ENCODE measurements at regions not wholly inside any gene's neighbourhood (a gene's known extent, or its start where the extent isn't known, plus 50 kb on each side); places are given as distances from the start of the nearest gene placed in this dataset.

DNA sequence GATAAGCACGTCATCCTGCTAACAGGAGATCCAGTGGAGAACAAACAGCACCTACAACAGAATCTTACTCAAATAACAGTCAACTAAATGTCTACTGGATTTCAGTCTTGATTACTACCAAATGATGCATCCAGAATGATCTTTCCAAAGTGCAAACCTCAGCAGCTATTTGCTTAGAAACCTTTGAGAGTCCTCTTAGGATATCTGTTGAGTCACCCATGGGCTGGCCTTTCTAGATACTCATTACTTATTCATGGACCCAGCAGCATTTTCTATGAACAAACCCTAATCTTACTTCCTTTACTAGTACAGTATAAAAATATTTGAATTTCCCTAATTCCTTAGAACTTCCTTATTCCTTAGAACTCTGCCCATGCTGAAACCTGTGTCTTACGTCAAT, 118.5 kb upstream of the PABPC4L start:
- Histone ChIP-seq H3K4me1 (ENCODE audit: control insufficient read depth in 1 of 2, low read depth in 2 of 2) (no peaks in the 10 kb centered on the region), H3K27me3 (replicated peaks; ENCODE audit: insufficient read depth) (no peaks in the 10 kb centered on the region), H3K27ac (no peak overlapping the region), H3K9me3 (no peaks in the 10 kb centered on the region), H3K4me3 (no peak overlapping the region), H3K36me3 (no peaks in the 10 kb centered on the region)
- TF ChIP-seq, protein P1, sequence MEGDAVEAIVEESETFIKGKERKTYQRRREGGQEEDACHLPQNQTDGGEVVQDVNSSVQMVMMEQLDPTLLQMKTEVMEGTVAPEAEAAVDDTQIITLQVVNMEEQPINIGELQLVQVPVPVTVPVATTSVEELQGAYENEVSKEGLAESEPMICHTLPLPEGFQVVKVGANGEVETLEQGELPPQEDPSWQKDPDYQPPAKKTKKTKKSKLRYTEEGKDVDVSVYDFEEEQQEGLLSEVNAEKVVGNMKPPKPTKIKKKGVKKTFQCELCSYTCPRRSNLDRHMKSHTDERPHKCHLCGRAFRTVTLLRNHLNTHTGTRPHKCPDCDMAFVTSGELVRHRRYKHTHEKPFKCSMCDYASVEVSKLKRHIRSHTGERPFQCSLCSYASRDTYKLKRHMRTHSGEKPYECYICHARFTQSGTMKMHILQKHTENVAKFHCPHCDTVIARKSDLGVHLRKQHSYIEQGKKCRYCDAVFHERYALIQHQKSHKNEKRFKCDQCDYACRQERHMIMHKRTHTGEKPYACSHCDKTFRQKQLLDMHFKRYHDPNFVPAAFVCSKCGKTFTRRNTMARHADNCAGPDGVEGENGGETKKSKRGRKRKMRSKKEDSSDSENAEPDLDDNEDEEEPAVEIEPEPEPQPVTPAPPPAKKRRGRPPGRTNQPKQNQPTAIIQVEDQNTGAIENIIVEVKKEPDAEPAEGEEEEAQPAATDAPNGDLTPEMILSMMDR (IDR thresholded peaks at IDR 0.05), result no peak
- DNase-seq (ENCODE audit: low spot score), result no peak
- ATAC-seq (ENCODE audit: insufficient number of reproducible peaks, low FRiP score, low read depth), result no peak

GRCh38 chr4:134313591-134313990, 112.0 kb upstream of the PABPC4L start:
- peaks cover 3 to 6% of the 10 kb centered on the region in 2 donors for H3K4me1 ChIP-seq (ENCODE audit: control insufficient read depth in 1 of 2, low read depth in 2 of 2)
- no peak overlapping the region for H3K4me3 ChIP-seq
- no peaks in the 10 kb centered on the region for H3K27me3 ChIP-seq (replicated peaks; ENCODE audit: insufficient read depth)
- H3K27ac ChIP-seq, result peak overlapping the region in 1 of 2 donors; percentile 50
- no peaks in the 10 kb centered on the region for H3K36me3 ChIP-seq
- no peak for ATAC-seq (ENCODE audit: insufficient number of reproducible peaks, low FRiP score, low read depth)
- no peak for DNase-seq (ENCODE audit: low spot score)
- no peaks in the 10 kb centered on the region for H3K9me3 ChIP-seq
- TF ChIP-seq, protein P1 (IDR thresholded peaks at IDR 0.05), result no peak

GRCh38 chr4:134309715-134310114, 108.1 kb upstream of the PABPC4L start:
- H3K4me1 ChIP-seq (ENCODE audit: control insufficient read depth in 1 of 2, low read depth in 2 of 2), result peaks cover 3 to 4% of the 10 kb centered on the region in 2 donors
- no peaks in the 10 kb centered on the region for H3K9me3 ChIP-seq
- TF ChIP-seq, protein P1 (IDR thresholded peaks at IDR 0.05), result no peak
- H3K27me3 ChIP-seq (replicated peaks; ENCODE audit: insufficient read depth), result no peaks in the 10 kb centered on the region
- DNase-seq (ENCODE audit: low spot score), result no peak
- no peak for ATAC-seq (ENCODE audit: insufficient number of reproducible peaks, low FRiP score, low read depth)
- H3K36me3 ChIP-seq, result no peaks in the 10 kb centered on the region
- no peak overlapping the region for H3K4me3 ChIP-seq
- no peak overlapping the region for H3K27ac ChIP-seq

- Histone ChIP-seq H3K27me3 (replicated peaks; ENCODE audit: insufficient read depth) (no peaks in the 10 kb centered on the region), H3K36me3 (no peaks in the 10 kb centered on the region), H3K4me1 (ENCODE audit: control insufficient read depth in 1 of 2, low read depth in 2 of 2) (peaks cover 0 to 5% of the 10 kb centered on the region in 2 donors), H3K27ac (no peak overlapping the region), H3K4me3 (no peak overlapping the region), H3K9me3 (no peaks in the 10 kb centered on the region)
- TF ChIP-seq, protein P1 (IDR thresholded peaks at IDR 0.05), result no peak
- ATAC-seq (ENCODE audit: insufficient number of reproducible peaks, low FRiP score, low read depth) (no peak), DNase-seq (ENCODE audit: low spot score) (no peak)
Measured at GRCh38 chr4:134308910-134309309, 107.3 kb upstream of the PABPC4L start.

GRCh38 chr4:134298313-134298712, 96.7 kb upstream of the PABPC4L start:
- Histone ChIP-seq H3K36me3 (no peaks in the 10 kb centered on the region), H3K9me3 (no peaks in the 10 kb centered on the region), H3K27me3 (replicated peaks; ENCODE audit: insufficient read depth) (no peaks in the 10 kb centered on the region), H3K4me1 (ENCODE audit: control insufficient read depth in 1 of 2, low read depth in 2 of 2) (no peaks in the 10 kb centered on the region), H3K4me3 (no peak overlapping the region), H3K27ac (no peak overlapping the region)
- DNase-seq (ENCODE audit: low spot score) (no peak), ATAC-seq (ENCODE audit: insufficient number of reproducible peaks, low FRiP score, low read depth) (no peak)
- TF ChIP-seq, protein P1 (IDR thresholded peaks at IDR 0.05), result no peak
